MCF 10A (cell line): ENCODE measurements at regions not wholly inside any gene's neighbourhood (a gene's known extent, or its start where the extent isn't known, plus 50 kb on each side); places are given as distances from the start of the nearest gene placed in this dataset.

Experiments
- BruUV-seq: library from RNA; stranded (reverse); fragments of 400-500 nt; replicated peaks from 2 replicates; lab custom pipeline; 2021; lab: Mats Ljungman, UMichigan
- CTCF ChIA-PET: fragments of 300-600 bp; sonication (Branson Sonifier 250); formaldehyde crosslinking; extraction: SDS; loops from one replicate; lab custom pipeline; 2021; ENCODE audit warnings: antibody characterized with exemption, inconsistent platforms; lab: Yijun Ruan, JAX
- POLR2A ChIA-PET: fragments of 300-600, 350-650 bp; sonication (Branson Sonifier 250); formaldehyde crosslinking; extraction: SDS; loops from one replicate; lab custom pipeline; 2020; ENCODE audit warnings: antibody characterized with exemption, inconsistent platforms; lab: Yijun Ruan, JAX
- DNase-seq: peaks from one replicate; pipeline ENCODE4 v3.0.0-alpha.2; 2018; ENCODE audit not compliant: unreplicated experiment
- H3K27ac Mint-ChIP-seq: one replicate; pipeline ENCODE4 v1.8.0; 2022; ENCODE audit warnings: mild to moderate bottlenecking, low read depth, mixed read lengths; ENCODE audit not compliant: unreplicated experiment
- H3K27me3 Mint-ChIP-seq: one replicate; pipeline ENCODE4 v1.8.0; 2022; ENCODE audit warnings: mixed read lengths; ENCODE audit not compliant: insufficient read depth, unreplicated experiment
- H3K36me3 Mint-ChIP-seq: one replicate; pipeline ENCODE4 v1.8.0; 2022; ENCODE audit warnings: mild to moderate bottlenecking, moderate library complexity, mixed read lengths; ENCODE audit not compliant: insufficient read depth, unreplicated experiment
- H3K4me1 Mint-ChIP-seq: one replicate; pipeline ENCODE4 v1.8.0; 2022; ENCODE audit warnings: mixed read lengths; ENCODE audit not compliant: insufficient read depth, unreplicated experiment
- H3K4me3 Mint-ChIP-seq: one replicate; pipeline ENCODE4 v1.8.0; 2022; ENCODE audit warnings: mild to moderate bottlenecking, moderate library complexity, mixed read lengths; ENCODE audit not compliant: unreplicated experiment
- H3K9me3 Mint-ChIP-seq: one replicate; pipeline ENCODE4 v1.8.0; 2022; ENCODE audit warnings: mixed read lengths; ENCODE audit not compliant: unreplicated experiment
- CTCF ChIP-seq: fragments of 200-600 bp; IDR thresholded peaks from one replicate; pipeline ENCODE4 v1.8.0; 2022; ENCODE audit warnings: antibody characterized with exemption, mild to moderate bottlenecking; ENCODE audit not compliant: unreplicated experiment
- intact Hi-C: fragments of 100-400 bp; cut with micrococcal nuclease; formaldehyde crosslinking; loops from 2 replicates; pipeline ENCODE4 v1.14.1; 2022

- Mint-ChIP-seq H3K9me3 (peaks cover 7% of the 10 kb centered on the region), H3K27ac (no peak overlapping the region), H3K4me3 (no peak overlapping the region), H3K36me3 (no peaks in the 10 kb centered on the region), H3K4me1 (no peaks in the 10 kb centered on the region), H3K27me3 (peaks cover 35% of the 10 kb centered on the region)
- TF ChIP-seq CTCF = no peak
- ChIA-PET POLR2A (interaction anchor here (0.7 kb wide), 1 partner anchor 527 kb away, joined by 3 read pairs; no protein-coding TSS in a partner anchor), CTCF (interaction anchor here (0.6 to 0.7 kb wide), 2 partner anchors 8 to 15 kb away, joined by 4 to 5 read pairs; no protein-coding TSS in a partner anchor)
- BruUV-seq = no TSS peak
- DNase-seq = no peak
- intact Hi-C loops = no loop called here
Measured at GRCh38 chr10:121683366-121683765, 85.1 kb upstream of the FGFR2 start.

- intact Hi-C loops = no loop called here
- CTCF ChIA-PET = interaction anchor here (0.9 kb wide), 1 partner anchor 15 kb away, joined by 4 read pairs; no protein-coding TSS in a partner anchor
- Mint-ChIP-seq H3K36me3 (no peaks in the 10 kb centered on the region), H3K27ac (no peak overlapping the region), H3K4me3 (no peak overlapping the region), H3K9me3 (peaks cover 8% of the 10 kb centered on the region), H3K4me1 (no peaks in the 10 kb centered on the region), H3K27me3 (peaks cover 23% of the 10 kb centered on the region)
- POLR2A ChIA-PET = no interaction called here
- no TSS peak for BruUV-seq
- no peak for DNase-seq
- TF ChIP-seq CTCF = no peak
Measured at GRCh38 chr10:121681997-121682687, 83.9 kb upstream of the FGFR2 start.

GRCh38 chr10:121680879-121681655 is 82.8 kb upstream of the FGFR2 start:
- Mint-ChIP-seq H3K27me3 (peaks cover 12% of the 10 kb centered on the region), H3K36me3 (no peaks in the 10 kb centered on the region), H3K9me3 (peaks cover 8% of the 10 kb centered on the region), H3K4me1 (no peaks in the 10 kb centered on the region), H3K4me3 (no peak overlapping the region), H3K27ac (no peak overlapping the region)
- ChIA-PET POLR2A (no interaction called here), CTCF (no interaction called here)
- intact Hi-C loops = no loop called here
- TF ChIP-seq CTCF = no peak
- no TSS peak for BruUV-seq
- no peak for DNase-seq

GRCh38 chr10:121679916-121680315 is 81.7 kb upstream of the FGFR2 start:
- no TSS peak for BruUV-seq
- intact Hi-C loops = no loop called here
- no peak overlapping the region for H3K27ac Mint-ChIP-seq

More at GRCh38 chr10:121679916-121680315, 81.7 kb upstream of the FGFR2 start:
- Mint-ChIP-seq H3K36me3 (no peaks in the 10 kb centered on the region), H3K4me3 (no peak overlapping the region), H3K9me3 (peaks cover 8% of the 10 kb centered on the region), H3K27me3 (peaks cover under 1% of the 10 kb centered on the region), H3K4me1 (no peaks in the 10 kb centered on the region)
- ChIA-PET CTCF (interaction anchor here (0.6 kb wide), 1 partner anchor 667 kb away, joined by 3 read pairs; no protein-coding TSS in a partner anchor), POLR2A (no interaction called here)
- DNase-seq = no peak
- TF ChIP-seq CTCF = no peak
